Ovary (tissue), 7 donors: ENCODE measurements at regions not wholly inside any gene's neighbourhood (a gene's known extent, or its start where the extent isn't known, plus 50 kb on each side); places are given as distances from the start of the nearest gene placed in this dataset.

Experiments used
- DNase-seq, 5 donors: peaks; one replicate each; pipeline ENCODE4 v3.0.0-alpha.2; 2019 to 2020
- H3K27ac ChIP-seq, 2 donors: fragments of 200-600 bp; one replicate each; pipeline versions ENCODE4 v1.5.1 to v1.8.0; 2019 to 2022
- H3K27me3 ChIP-seq: fragments of 200-600 bp; one replicate; pipeline ENCODE4 v1.8.0; 2022
- H3K36me3 ChIP-seq: fragments of 200-600 bp; sonication (generic); one replicate; pipeline ENCODE4 v1.5.1; 2019
- H3K4me1 ChIP-seq: one replicate; pipeline ENCODE4 v1.8.1; 2013; ENCODE audit warnings: mild to moderate bottlenecking, moderate library complexity; ENCODE audit not compliant: insufficient read depth
- H3K4me3 ChIP-seq: fragments of 200-600 bp; sonication (generic); one replicate; pipeline ENCODE4 v1.5.1; 2017
- H3K9me3 ChIP-seq, 2 donors: fragments of 200-600 bp in 1 of 2; sonication (generic) in 1 of 2; one replicate each; pipeline versions ENCODE4 v1.5.1 to v1.8.1; 2013 to 2019; ENCODE audit warnings: mild to moderate bottlenecking in 1 of 2, moderate library complexity in 1 of 2
- CTCF ChIP-seq, 3 donors: fragments of 450-650 bp in 2 of 3; fragments of 200-600 bp in 1 of 3; IDR thresholded peaks; one replicate each; pipeline versions ENCODE4 v1.5.1 to v1.8.0; 2016 to 2022; ENCODE audit warnings: antibody characterized with exemption in 3 of 3, mild to moderate bottlenecking in 1 of 3
- EP300 ChIP-seq: sonication (generic); formaldehyde crosslinking; IDR thresholded peaks from one replicate; pipeline ENCODE4 v1.6.1; 2017; ENCODE audit warnings: antibody characterized with exemption
- POLR2A ChIP-seq: fragments of 450-650 bp; IDR thresholded peaks from one replicate; pipeline ENCODE4 v1.6.1; 2017; ENCODE audit warnings: antibody characterized with exemption, mild to moderate bottlenecking, moderate library complexity
- WGBS, 3 donors: extraction: QIAGEN DNeasy Blood & Tissue Kit in 1 of 3; methylation state at CpG; one replicate each; pipeline versions ENCODE4 v1.1.5 to v1.1.7; 2013 to 2017; 5-methylcytosine and 5-hydroxymethylcytosine counted together
- intact Hi-C, 4 donors: fragments of 100-400 bp; cut with DNase I; formaldehyde crosslinking; loops; one replicate each; pipeline versions ENCODE4 v1.11.0 to v1.15.1; 2022 to 2023
- donor health status: DM: no; HTN: no; CAD: no; lungs with moderate emphysema.
- donor health status: DM: no; HTN: no; CAD: no.
- donor health status: Bipolar disorder and iron deficiency.
- donor health status: DM: no; HTN: no; CAD: no.
- donor health status: DM: yes; HTN: yes; CAD: no.

GRCh38 chr18:59810735-59811520 lies 88.9 kb upstream of the PMAIP1 start:
- no peaks in the 10 kb centered on the region for H3K4me1 ChIP-seq
- intact Hi-C loops, result loop anchor here in 1 of 4 donors (10.0 kb wide), 1 partner anchor 116 kb away; the partner anchor contains the start of gene CCBE1
- no peak for TF ChIP-seq POLR2A
- no peak for TF ChIP-seq CTCF (IDR thresholded peaks at IDR 0.05)
- no peak for TF ChIP-seq EP300
- no peak for DNase-seq
- H3K27ac ChIP-seq, result no peak overlapping the region
- H3K4me3 ChIP-seq, result no peak overlapping the region
- no peaks in the 10 kb centered on the region for H3K36me3 ChIP-seq
- 1 to 14% (median 3%) methylated on average over 2 of the region's 2 CpGs for WGBS, 3 donors
- no peaks in the 10 kb centered on the region for H3K9me3 ChIP-seq
- no peaks in the 10 kb centered on the region for H3K27me3 ChIP-seq

GRCh38 chr18:59810183-59810582 lies 89.6 kb upstream of the PMAIP1 start:
- no peak overlapping the region for H3K4me3 ChIP-seq
- no peaks in the 10 kb centered on the region for H3K9me3 ChIP-seq
- no peaks in the 10 kb centered on the region for H3K36me3 ChIP-seq
- no peaks in the 10 kb centered on the region for H3K4me1 ChIP-seq
- no peak overlapping the region for H3K27ac ChIP-seq
- H3K27me3 ChIP-seq, result no peaks in the 10 kb centered on the region
- no peak for TF ChIP-seq POLR2A
- no peak for TF ChIP-seq CTCF (IDR thresholded peaks at IDR 0.05)
- TF ChIP-seq EP300, result no peak
- intact Hi-C loops, result loop anchor here in 1 of 4 donors (10.0 kb wide), 1 partner anchor 115 kb away; the partner anchor contains the start of gene CCBE1
- DNase-seq, result no peak
- 72 to 76% (median 75%) methylated on average over 6 of the region's 6 CpGs for WGBS, 3 donors

- H3K4me3 ChIP-seq, result no peak overlapping the region
- no peaks in the 10 kb centered on the region for H3K4me1 ChIP-seq
- H3K27me3 ChIP-seq, result no peaks in the 10 kb centered on the region
- intact Hi-C loops, result loop anchor here in 1 of 4 donors (10.0 kb wide), 1 partner anchor 97 kb away; no protein-coding TSS in a partner anchor
- H3K27ac ChIP-seq, result no peak overlapping the region
- TF ChIP-seq POLR2A (no peak), CTCF (IDR thresholded peaks at IDR 0.05) (no peak), EP300 (no peak)
- 58 to 77% (median 73%) methylated on average over 7 of the region's 7 CpGs for WGBS, 3 donors
- no peak for DNase-seq
- no peaks in the 10 kb centered on the region for H3K36me3 ChIP-seq
- no peaks in the 10 kb centered on the region for H3K9me3 ChIP-seq
Observed at GRCh38 chr18:59802031-59802430, 97.8 kb upstream of the PMAIP1 start.

- Histone ChIP-seq H3K27ac (no peak overlapping the region), H3K27me3 (no peaks in the 10 kb centered on the region), H3K9me3 (no peaks in the 10 kb centered on the region), H3K4me3 (no peak overlapping the region), H3K36me3 (no peaks in the 10 kb centered on the region), H3K4me1 (no peaks in the 10 kb centered on the region)
- intact Hi-C loops, result loop anchor here in 1 of 4 donors (10.0 kb wide), 1 partner anchor 97 kb away; no protein-coding TSS in a partner anchor
- TF ChIP-seq CTCF (IDR thresholded peaks at IDR 0.05) (no peak), EP300 (no peak), POLR2A (no peak)
- DNase-seq, result no peak
- WGBS, 3 donors, result 95 to 96% (median 95%) methylated on average over 6 of the region's 6 CpGs
Observed at GRCh38 chr18:59801576-59801975, 98.2 kb upstream of the PMAIP1 start.
